ENCODE measurements at regions not wholly inside any gene's neighbourhood (a gene's known extent, or its start where the extent isn't known, plus 50 kb on each side); places are given as distances from the start of the nearest gene placed in this dataset.

GRCh38 chr1:5256793-5257192, 602.4 kb downstream of the AJAP1 start:
- DNase-seq, result no peak

- no peak for DNase-seq
These were observed 600.6 kb downstream of the AJAP1 start for GRCh38 chr1:5254975-5255374.

GRCh38 chr1:5254131-5254725, 599.8 kb downstream of the AJAP1 start:
- DNase-seq, result no peak

- no peak for DNase-seq
These were observed 598.6 kb downstream of the AJAP1 start for GRCh38 chr1:5253036-5253435.

- DNase-seq, result no peak
These were observed 595.9 kb downstream of the AJAP1 start for GRCh38 chr1:5250336-5250735.

GRCh38 chr1:5245348-5245747, 590.9 kb downstream of the AJAP1 start:
- no peak for DNase-seq

- no peak for DNase-seq
These were observed 590.3 kb downstream of the AJAP1 start for GRCh38 chr1:5244631-5245285.

GRCh38 chr1:5242850-5243249, 588.4 kb downstream of the AJAP1 start:
- DNase-seq, result no peak

GRCh38 chr1:5239911-5240310, 585.5 kb downstream of the AJAP1 start:
- no peak for DNase-seq

- DNase-seq, result no peak
These were observed 584.1 kb downstream of the AJAP1 start for GRCh38 chr1:5238351-5239130.

GRCh38 chr1:5235355-5235899, 581.0 kb downstream of the AJAP1 start:
- no peak for DNase-seq

- no peak for DNase-seq
These were observed 578.1 kb downstream of the AJAP1 start for GRCh38 chr1:5232537-5232936.

- DNase-seq, result no peak
These were observed 577.3 kb downstream of the AJAP1 start for GRCh38 chr1:5231541-5232315.

- no peak for DNase-seq
These were observed 572.7 kb downstream of the AJAP1 start for GRCh38 chr1:5227114-5227513.

- no peak for DNase-seq
These were observed 571.6 kb downstream of the AJAP1 start for GRCh38 chr1:5225707-5226704.

- no peak for DNase-seq
These were observed 568.8 kb downstream of the AJAP1 start for GRCh38 chr1:5223206-5223605.

- DNase-seq, result no peak
These were observed 568.2 kb downstream of the AJAP1 start for GRCh38 chr1:5222626-5223025.

- no peak for DNase-seq
These were observed 567.0 kb downstream of the AJAP1 start for GRCh38 chr1:5221451-5221850.

GRCh38 chr1:5220821-5221220, 566.4 kb downstream of the AJAP1 start:
- no peak for DNase-seq

GRCh38 chr1:5220421-5220820, 566.0 kb downstream of the AJAP1 start:
- no peak for DNase-seq

- DNase-seq, result no peak
These were observed 545.6 kb downstream of the AJAP1 start for GRCh38 chr1:5200006-5200405.

GRCh38 chr1:5198328-5198727, 543.9 kb downstream of the AJAP1 start:
- DNase-seq, result no peak

All from fibroblast of skin of scalp (primary cell).